GM23248 (cell line): ENCODE measurements at regions not wholly inside any gene's neighbourhood (a gene's known extent, or its start where the extent isn't known, plus 50 kb on each side); places are given as distances from the start of the nearest gene placed in this dataset.

Experiments
- DNase-seq: peaks from one replicate; pipeline ENCODE4 v3.0.0-alpha.2; 2015
- H2AFZ ChIP-seq: fragments of 200-600 bp; sonication (generic); 2 replicates; pipeline ENCODE4 v1.6.1; 2016; ENCODE audit warnings: antibody characterized with exemption
- H3F3A ChIP-seq: fragments of 200-600 bp; sonication (generic); 2 replicates; pipeline ENCODE4 v1.6.1; 2016; ENCODE audit warnings: mild to moderate bottlenecking, antibody characterized with exemption, mixed run types; ENCODE audit not compliant: insufficient read depth
- H3K27ac ChIP-seq: fragments of 200-600 bp; sonication (generic); 2 replicates; pipeline ENCODE4 v1.5.1; 2016; ENCODE audit warnings: mild to moderate bottlenecking
- H3K27me3 ChIP-seq: fragments of 200-600 bp; sonication (generic); replicated peaks from 2 replicates; pipeline ENCODE4 v1.6.1; 2016; ENCODE audit warnings: mild to moderate bottlenecking; ENCODE audit not compliant: insufficient read depth
- H3K36me3 ChIP-seq: fragments of 200-600 bp; sonication (generic); 2 replicates; pipeline ENCODE4 v1.6.1; 2016; ENCODE audit warnings: low read depth, mild to moderate bottlenecking
- H3K4me1 ChIP-seq: fragments of 200-600 bp; sonication (generic); 2 replicates; pipeline ENCODE4 v1.6.1; 2016; ENCODE audit warnings: mild to moderate bottlenecking; ENCODE audit not compliant: insufficient read depth
- H3K4me2 ChIP-seq: fragments of 200-600 bp; sonication (generic); one replicate; pipeline ENCODE4 v1.6.1; 2016; ENCODE audit warnings: mild to moderate bottlenecking; ENCODE audit not compliant: unreplicated experiment
- H3K4me3 ChIP-seq: fragments of 200-600 bp; sonication (generic); 2 replicates; pipeline ENCODE4 v1.5.1; 2016; ENCODE audit warnings: mild to moderate bottlenecking
- H3K79me2 ChIP-seq: fragments of 200-600 bp; sonication (generic); 2 replicates; pipeline ENCODE4 v1.6.1; 2016; ENCODE audit warnings: mild to moderate bottlenecking; ENCODE audit not compliant: insufficient read depth
- H3K9ac ChIP-seq: fragments of 200-600 bp; sonication (generic); 2 replicates; pipeline ENCODE4 v1.6.1; 2016; ENCODE audit warnings: mild to moderate bottlenecking
- H3K9me2 ChIP-seq: fragments of 200-600 bp; sonication (generic); 2 replicates; pipeline ENCODE4 v1.6.1; 2016; ENCODE audit warnings: mixed run types, mild to moderate bottlenecking, moderate library complexity; ENCODE audit not compliant: insufficient read depth
- H3K9me3 ChIP-seq: fragments of 200-600 bp; sonication (generic); one replicate; pipeline ENCODE4 v1.6.1; 2017; ENCODE audit warnings: low read depth
- H4K20me1 ChIP-seq: fragments of 200-600 bp; sonication (generic); 2 replicates; pipeline ENCODE4 v1.6.0; 2016; ENCODE audit not compliant: insufficient read depth
- EZH2 ChIP-seq: fragments of 200-600 bp; sonication (generic); IDR thresholded peaks from 2 replicates; pipeline ENCODE4 v1.6.1; 2018; ENCODE audit warnings: antibody characterized with exemption, mild to moderate bottlenecking; ENCODE audit not compliant: insufficient read depth, poor library complexity, severe bottlenecking
- EZH2phosphoT487 ChIP-seq: fragments of 200-600 bp; sonication (generic); IDR thresholded peaks from 2 replicates; pipeline ENCODE4 v1.6.1; 2018; ENCODE audit warnings: antibody characterized with exemption, moderate library complexity, mild to moderate bottlenecking, low read depth; ENCODE audit not compliant: insufficient read depth
- WGBS, 2 experiments: methylation state at CpG; one replicate each; pipeline ENCODE4 v1.1.6; 2015 to 2017; ENCODE audit warnings: low lambda C conversion rate in 2 of 2, low coverage in 1 of 2; ENCODE audit errors: missing lambda C conversion rate in 2 of 2; 5-methylcytosine and 5-hydroxymethylcytosine counted together
- in situ Hi-C: fragments of 300-500 bp; cut with MboI; formaldehyde crosslinking; loops from 2 replicates; pipeline ENCODE4 v1.15.0; 2020

GRCh38 chr9:118268046-118268445 is 563.8 kb downstream of the TLR4 start:
- H3K9ac ChIP-seq: no peak overlapping the region
- no peak overlapping the region for H2AFZ ChIP-seq
- H4K20me1 ChIP-seq: no peaks in the 10 kb centered on the region
- H3K4me2 ChIP-seq: no peak overlapping the region
- WGBS, 2 experiments: 16 to 25% methylated on average over 6 of the region's 6 CpGs
- no peaks in the 10 kb centered on the region for H3K4me1 ChIP-seq
- no peaks in the 10 kb centered on the region for H3K79me2 ChIP-seq
- in situ Hi-C loops: no loop called here
- no peak overlapping the region for H3K27ac ChIP-seq
- DNase-seq: no peak
- no peaks in the 10 kb centered on the region for H3K9me3 ChIP-seq
- no peaks in the 10 kb centered on the region for H3K9me2 ChIP-seq
- TF ChIP-seq EZH2: no peak
- TF ChIP-seq EZH2phosphoT487: no peak
- no peak overlapping the region for H3K4me3 ChIP-seq
- no peaks in the 10 kb centered on the region for H3K36me3 ChIP-seq
- H3K27me3 ChIP-seq: no peaks in the 10 kb centered on the region
- no peaks in the 10 kb centered on the region for H3F3A ChIP-seq

GRCh38 chr9:118269623-118270022 is 565.4 kb downstream of the TLR4 start:
- DNase-seq: no peak
- Histone ChIP-seq H3K4me1 (no peaks in the 10 kb centered on the region), H3K36me3 (no peaks in the 10 kb centered on the region), H3K27ac (no peak overlapping the region), H3K4me2 (no peak overlapping the region), H3K27me3 (no peaks in the 10 kb centered on the region), H3K79me2 (no peaks in the 10 kb centered on the region), H4K20me1 (no peaks in the 10 kb centered on the region), H3K9me2 (no peaks in the 10 kb centered on the region), H2AFZ (no peak overlapping the region), H3K9me3 (no peaks in the 10 kb centered on the region), H3K4me3 (no peak overlapping the region), H3F3A (no peaks in the 10 kb centered on the region), H3K9ac (no peak overlapping the region)
- WGBS, 2 experiments: 23 to 41% methylated on average over 3 of the region's 3 CpGs
- TF ChIP-seq EZH2phosphoT487 (no peak), EZH2 (no peak)
- in situ Hi-C loops: no loop called here

DNA sequence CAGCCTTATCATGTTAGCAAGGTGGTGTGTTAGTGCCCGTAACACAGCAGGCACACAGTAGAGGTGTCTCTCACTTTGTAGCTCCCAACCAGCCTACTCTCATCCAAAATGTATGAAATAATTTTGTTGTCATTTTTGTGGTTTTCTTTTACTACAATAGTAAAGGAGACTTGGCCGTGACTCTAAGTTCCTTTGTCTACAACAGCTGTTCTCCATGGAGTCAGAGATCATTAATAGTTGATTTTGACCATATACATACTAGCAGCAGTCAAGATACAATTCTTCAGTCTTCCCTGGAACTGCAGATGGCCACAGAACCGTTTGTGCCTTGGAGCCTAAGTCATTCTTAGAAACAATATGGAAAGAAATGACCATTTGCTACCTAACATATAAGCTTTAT is 567.1 kb downstream of the TLR4 start:
- no peak overlapping the region for H3K4me2 ChIP-seq
- no peak for DNase-seq
- no peak overlapping the region for H2AFZ ChIP-seq
- in situ Hi-C loops: no loop called here
- no peak overlapping the region for H3K4me3 ChIP-seq
- H3K27ac ChIP-seq: no peak overlapping the region
- H3K4me1 ChIP-seq: no peaks in the 10 kb centered on the region
- no peaks in the 10 kb centered on the region for H3K9me3 ChIP-seq
- no peaks in the 10 kb centered on the region for H3K79me2 ChIP-seq
- H3F3A ChIP-seq: no peaks in the 10 kb centered on the region
- no peaks in the 10 kb centered on the region for H3K9me2 ChIP-seq
- no peak for TF ChIP-seq EZH2phosphoT487
- no peak for TF ChIP-seq EZH2
- H3K27me3 ChIP-seq: no peaks in the 10 kb centered on the region
- WGBS, 2 experiments: 10 to 22% methylated on average over 3 of the region's 3 CpGs
- no peaks in the 10 kb centered on the region for H3K36me3 ChIP-seq
- H3K9ac ChIP-seq: no peak overlapping the region
- no peaks in the 10 kb centered on the region for H4K20me1 ChIP-seq

DNA sequence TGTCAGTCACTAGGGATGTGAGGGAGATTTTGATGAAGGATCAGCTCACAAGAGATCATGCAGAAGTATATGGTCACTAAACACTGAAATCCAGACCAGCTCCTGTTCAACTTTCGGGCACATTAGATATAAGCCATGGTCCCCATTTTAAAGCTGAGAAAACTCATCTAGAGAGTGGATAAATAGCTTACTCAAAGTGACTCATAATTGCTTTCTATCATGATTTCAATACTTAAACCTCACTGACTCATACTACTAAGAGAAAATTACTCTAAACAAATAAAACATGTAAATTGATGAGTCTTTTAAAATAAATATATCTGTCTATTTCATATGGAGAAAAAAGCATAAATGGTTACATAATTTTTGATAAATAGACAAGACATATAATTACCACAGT is 567.7 kb downstream of the TLR4 start:
- DNase-seq: no peak
- no peaks in the 10 kb centered on the region for H3K27me3 ChIP-seq
- H3K9me2 ChIP-seq: no peaks in the 10 kb centered on the region
- in situ Hi-C loops: no loop called here
- H2AFZ ChIP-seq: no peak overlapping the region
- H3K79me2 ChIP-seq: no peaks in the 10 kb centered on the region
- H3K9me3 ChIP-seq: no peaks in the 10 kb centered on the region
- H4K20me1 ChIP-seq: no peaks in the 10 kb centered on the region
- 26 to 37% methylated on average over 1 of the region's 1 CpG for WGBS, 2 experiments
- H3K4me1 ChIP-seq: no peaks in the 10 kb centered on the region
- TF ChIP-seq EZH2 (no peak), EZH2phosphoT487 (no peak)
- H3K27ac ChIP-seq: no peak overlapping the region
- H3K4me3 ChIP-seq: no peak overlapping the region
- H3F3A ChIP-seq: no peaks in the 10 kb centered on the region
- H3K9ac ChIP-seq: no peak overlapping the region
- no peak overlapping the region for H3K4me2 ChIP-seq
- H3K36me3 ChIP-seq: no peaks in the 10 kb centered on the region

GRCh38 chr9:118273048-118273447 is 568.8 kb downstream of the TLR4 start:
- Histone ChIP-seq H2AFZ (no peak overlapping the region), H3K9me3 (no peaks in the 10 kb centered on the region), H3K4me3 (no peak overlapping the region), H3K4me2 (no peak overlapping the region), H3K27ac (no peak overlapping the region), H4K20me1 (no peaks in the 10 kb centered on the region), H3K36me3 (no peaks in the 10 kb centered on the region), H3F3A (no peaks in the 10 kb centered on the region), H3K9me2 (no peaks in the 10 kb centered on the region), H3K9ac (no peak overlapping the region), H3K79me2 (no peaks in the 10 kb centered on the region), H3K4me1 (no peaks in the 10 kb centered on the region), H3K27me3 (no peaks in the 10 kb centered on the region)
- in situ Hi-C loops: no loop called here
- no peak for DNase-seq
- TF ChIP-seq EZH2phosphoT487 (no peak), EZH2 (no peak)
